ENCODE measurements at regions not wholly inside any gene's neighbourhood (a gene's known extent, or its start where the extent isn't known, plus 50 kb on each side); places are given as distances from the start of the nearest gene placed in this dataset.

DNA sequence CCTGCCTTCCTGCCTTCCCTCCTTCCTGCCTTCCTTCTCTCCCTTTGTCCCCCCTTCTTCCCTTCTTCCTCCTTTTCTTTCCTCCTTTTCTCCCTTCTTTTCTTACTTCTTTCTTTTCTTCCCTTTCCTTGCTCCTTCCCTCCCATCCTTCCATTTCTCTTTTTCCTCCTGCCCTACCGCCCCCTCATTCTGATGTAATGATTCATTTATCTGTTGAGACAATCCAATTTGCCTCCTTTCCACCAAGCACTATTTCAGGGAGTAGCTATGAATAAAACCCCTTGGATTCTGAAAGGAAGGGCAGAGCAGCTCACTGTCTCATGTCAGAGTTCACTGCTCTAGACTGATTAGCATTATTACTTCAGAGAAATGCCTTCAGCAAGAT, 462.6 kb downstream of the PDCD6IP start:
- DNase-seq, result no peak
- Histone ChIP-seq H3K9me3 (no peaks in the 10 kb centered on the region), H3K4me3 (no peak overlapping the region), H3K36me3 (ENCODE audit: low read depth, missing control alignments) (no peaks in the 10 kb centered on the region), H3K27ac (no peak overlapping the region), H3K27me3 (no peaks in the 10 kb centered on the region), H3K4me1 (peaks cover 5% of the 10 kb centered on the region)
- intact Hi-C loops (cut with DNase I; ENCODE audit: low total_unique reads), result no loop called here
- 60 to 74% methylated on average over 1 of the region's 1 CpG for WGBS, 2 donors
- no peak for TF ChIP-seq POLR2A (IDR thresholded peaks at IDR 0.05)
- no peak for TF ChIP-seq CTCF (IDR thresholded peaks at IDR 0.05)

DNA sequence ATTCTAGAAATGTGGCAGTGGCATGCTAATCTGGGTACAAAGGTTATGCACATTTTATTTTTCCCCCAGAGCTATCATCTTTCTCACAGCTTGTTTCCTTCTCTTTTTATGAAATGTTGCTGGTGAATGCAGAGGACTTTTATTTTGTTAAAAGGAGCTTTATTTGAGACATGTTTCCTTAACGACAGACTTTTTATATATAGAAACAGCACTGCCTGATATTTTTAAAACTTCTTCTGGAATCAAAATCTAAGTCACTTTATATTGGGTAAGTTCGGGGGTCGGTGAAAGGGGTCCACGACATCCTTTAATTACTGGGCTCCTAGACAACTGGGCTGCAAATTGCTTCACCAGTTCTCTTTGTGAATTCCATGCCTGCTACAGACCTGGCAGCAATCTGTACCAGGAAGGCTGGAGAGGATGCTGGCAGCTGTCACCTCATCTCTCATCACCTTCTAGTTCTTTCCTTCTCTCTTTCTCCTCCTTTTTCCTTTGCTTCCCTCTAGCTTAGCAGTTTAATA, 464.7 kb downstream of the PDCD6IP start:
- no peaks in the 10 kb centered on the region for H3K36me3 ChIP-seq (ENCODE audit: low read depth, missing control alignments)
- H3K27me3 ChIP-seq, result no peaks in the 10 kb centered on the region
- TF ChIP-seq POLR2A (IDR thresholded peaks at IDR 0.05), result no peak
- no peak for TF ChIP-seq CTCF (IDR thresholded peaks at IDR 0.05)
- WGBS, 2 donors, result 26 to 27% methylated on average over 4 of the region's 4 CpGs
- H3K9me3 ChIP-seq, result no peaks in the 10 kb centered on the region
- H3K4me3 ChIP-seq, result no peak overlapping the region
- H3K27ac ChIP-seq, result no peak overlapping the region
- no peak for DNase-seq
- H3K4me1 ChIP-seq, result peaks cover 5% of the 10 kb centered on the region
- intact Hi-C loops (cut with DNase I; ENCODE audit: low total_unique reads), result no loop called here

DNA sequence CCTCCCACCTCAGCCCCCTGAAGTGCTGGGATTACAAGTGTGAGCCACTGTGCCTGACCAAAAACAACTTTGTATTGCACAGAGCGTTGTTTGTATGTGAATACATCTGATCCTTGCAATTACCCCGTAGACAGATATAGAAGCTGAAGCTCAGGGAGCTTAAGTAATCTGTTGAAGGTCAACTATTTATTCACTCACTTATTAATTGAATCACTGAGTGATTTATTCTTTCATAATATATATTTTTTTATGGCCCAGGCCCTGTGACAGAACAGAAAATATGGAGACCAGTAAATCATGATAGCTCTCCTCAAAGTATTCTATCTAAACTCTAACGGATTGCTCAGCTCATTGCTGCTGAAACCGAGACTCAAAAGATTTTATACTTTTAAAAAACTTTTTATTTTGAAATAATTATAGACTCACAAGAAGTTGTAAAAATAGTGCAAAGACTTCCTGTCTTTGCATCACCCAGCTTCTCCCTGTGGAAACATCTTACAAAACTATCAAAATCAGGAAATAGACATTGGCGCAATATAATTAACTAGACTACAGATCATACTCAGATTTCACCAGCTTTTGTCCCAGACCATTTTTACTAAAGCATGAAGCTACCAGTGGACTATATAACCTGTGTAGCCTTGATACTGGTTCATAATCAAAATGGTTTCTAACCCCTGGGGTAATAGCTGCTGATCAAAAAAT, 466.1 kb downstream of the PDCD6IP start:
- no peaks in the 10 kb centered on the region for H3K9me3 ChIP-seq
- no peak for TF ChIP-seq POLR2A (IDR thresholded peaks at IDR 0.05)
- TF ChIP-seq CTCF (IDR thresholded peaks at IDR 0.05), result no peak
- H3K27me3 ChIP-seq, result no peaks in the 10 kb centered on the region
- no peak overlapping the region for H3K4me3 ChIP-seq
- no peaks in the 10 kb centered on the region for H3K36me3 ChIP-seq (ENCODE audit: low read depth, missing control alignments)
- no peak for DNase-seq
- peaks cover 5% of the 10 kb centered on the region for H3K4me1 ChIP-seq
- intact Hi-C loops (cut with DNase I; ENCODE audit: low total_unique reads), result no loop called here
- no peak overlapping the region for H3K27ac ChIP-seq
- 77 to 80% methylated on average over 5 of the region's 5 CpGs for WGBS, 2 donors

GRCh38 chr3:34267088-34267487, 468.7 kb downstream of the PDCD6IP start:
- Histone ChIP-seq H3K4me1 (no peaks in the 10 kb centered on the region), H3K4me3 (no peak overlapping the region), H3K36me3 (ENCODE audit: low read depth, missing control alignments) (no peaks in the 10 kb centered on the region), H3K27me3 (no peaks in the 10 kb centered on the region), H3K27ac (no peak overlapping the region), H3K9me3 (no peaks in the 10 kb centered on the region)
- TF ChIP-seq CTCF (IDR thresholded peaks at IDR 0.05) (no peak), POLR2A (IDR thresholded peaks at IDR 0.05) (no peak)
- no peak for DNase-seq
- intact Hi-C loops (cut with DNase I; ENCODE audit: low total_unique reads), result no loop called here
